ENCODE measurements at regions not wholly inside any gene's neighbourhood (a gene's known extent, or its start where the extent isn't known, plus 50 kb on each side); places are given as distances from the start of the nearest gene placed in this dataset.

DNA sequence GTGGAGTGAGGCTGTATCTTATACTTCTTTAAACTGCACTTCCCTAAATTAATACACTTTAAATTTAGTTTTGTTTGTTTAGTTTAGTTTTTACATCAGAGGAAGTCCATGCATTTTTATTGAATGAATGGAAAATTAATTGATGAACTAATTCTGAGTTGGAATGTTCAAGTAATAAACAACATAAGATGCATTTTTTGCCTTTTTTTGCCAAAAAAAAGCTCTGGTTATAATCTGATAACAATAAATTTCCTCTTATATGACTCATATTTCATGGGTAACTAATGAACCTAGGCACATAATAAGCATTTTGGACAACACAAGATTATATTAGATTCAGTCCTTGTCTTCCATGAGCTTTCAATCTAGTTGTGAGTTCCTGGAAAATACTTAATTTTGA lies 323.1 kb downstream of the CENPW start:
- TF ChIP-seq, protein P1, sequence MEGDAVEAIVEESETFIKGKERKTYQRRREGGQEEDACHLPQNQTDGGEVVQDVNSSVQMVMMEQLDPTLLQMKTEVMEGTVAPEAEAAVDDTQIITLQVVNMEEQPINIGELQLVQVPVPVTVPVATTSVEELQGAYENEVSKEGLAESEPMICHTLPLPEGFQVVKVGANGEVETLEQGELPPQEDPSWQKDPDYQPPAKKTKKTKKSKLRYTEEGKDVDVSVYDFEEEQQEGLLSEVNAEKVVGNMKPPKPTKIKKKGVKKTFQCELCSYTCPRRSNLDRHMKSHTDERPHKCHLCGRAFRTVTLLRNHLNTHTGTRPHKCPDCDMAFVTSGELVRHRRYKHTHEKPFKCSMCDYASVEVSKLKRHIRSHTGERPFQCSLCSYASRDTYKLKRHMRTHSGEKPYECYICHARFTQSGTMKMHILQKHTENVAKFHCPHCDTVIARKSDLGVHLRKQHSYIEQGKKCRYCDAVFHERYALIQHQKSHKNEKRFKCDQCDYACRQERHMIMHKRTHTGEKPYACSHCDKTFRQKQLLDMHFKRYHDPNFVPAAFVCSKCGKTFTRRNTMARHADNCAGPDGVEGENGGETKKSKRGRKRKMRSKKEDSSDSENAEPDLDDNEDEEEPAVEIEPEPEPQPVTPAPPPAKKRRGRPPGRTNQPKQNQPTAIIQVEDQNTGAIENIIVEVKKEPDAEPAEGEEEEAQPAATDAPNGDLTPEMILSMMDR (IDR thresholded peaks at IDR 0.05) = no peak
- TF ChIP-seq POLR2A (IDR thresholded peaks at IDR 0.05) (no peak), EP300 (IDR thresholded peaks at IDR 0.05) (no peak)
